ENCODE measurements at regions not wholly inside any gene's neighbourhood (a gene's known extent, or its start where the extent isn't known, plus 50 kb on each side); places are given as distances from the start of the nearest gene placed in this dataset.
"Not testable (repeated sequence)": the region's sequence is repeated elsewhere in the genome, so short reads cannot be mapped to it uniquely, and the experiment has no call there.

GRCh38 chr10:29698773-29699490 lies 64.2 kb upstream of the SVIL start (continued):
- TF ChIP-seq PRDM15 (CRISPR knock-in tag; IDR thresholded peaks at IDR 0.05) (no peak), RELA (IDR thresholded peaks at IDR 0.05; ENCODE audit: borderline replicate concordance, partially characterized antibody) (no peak), SUZ12 (IDR thresholded peaks at IDR 0.05; ENCODE audit: unreplicated experiment) (no peak), HDGF (IDR thresholded peaks at IDR 0.05) (no peak), E2F8 (IDR thresholded peaks at IDR 0.05; ENCODE audit: low read depth, partially characterized antibody) (no peak), CHD2 (IDR thresholded peaks at IDR 0.05; ENCODE audit: borderline replicate concordance, low read depth, low read length) (no peak)

GRCh38 chr10:29696581-29696980 lies 61.8 kb upstream of the SVIL start:
- H3K4me1 ChIP-seq (ENCODE audit: control insufficient read depth, insufficient read depth, low read length); in situ Hi-C loops (cut with MboI); DNase-seq (ENCODE audit: low read depth, low spot score); FAIRE-seq; ATAC-seq; H3K9me3 ChIP-seq (replicated peaks; ENCODE audit: control insufficient read depth, insufficient read depth, low read length); RAD21 ChIA-PET (ENCODE audit: unreplicated experiment); H3K9ac ChIP-seq (ENCODE audit: control insufficient read depth, insufficient read depth, low read length); H3K4me2 ChIP-seq (ENCODE audit: control insufficient read depth, insufficient read depth); SMC1A ChIA-PET (ENCODE audit: uncharacterized antibody, unreplicated experiment); H3K79me2 ChIP-seq (ENCODE audit: control insufficient read depth, insufficient read depth, low read length); POLR2A ChIA-PET; CTCF ChIA-PET; H2AFZ ChIP-seq (ENCODE audit: control insufficient read depth, low read depth, low read length); H3K27ac ChIP-seq (ENCODE audit: control insufficient read depth, insufficient read depth); H4K20me1 ChIP-seq (ENCODE audit: control insufficient read depth, insufficient read depth); H3K4me3 ChIP-seq; intact Hi-C loops (cut with micrococcal nuclease; ENCODE audit: unreplicated experiment); H3K27me3 ChIP-seq (replicated peaks in 1 of 2; ENCODE audit: control insufficient read depth in 2 of 2, insufficient read depth in 2 of 2, low read length in 1 of 2); BruUV-seq (replicated peaks); H3K36me3 ChIP-seq (ENCODE audit: control insufficient read depth in 2 of 2, insufficient read depth in 2 of 2, low read length in 1 of 2): not testable (repeated sequence)
- 80% methylated on average over 14 of the region's 30 CpGs for WGBS (ENCODE audit: insufficient coverage, insufficient replicate concordance, low lambda C conversion rate, missing lambda C conversion rate)
